Uterus (tissue), 3 donors: ENCODE measurements at regions not wholly inside any gene's neighbourhood (a gene's known extent, or its start where the extent isn't known, plus 50 kb on each side); places are given as distances from the start of the nearest gene placed in this dataset.

Experiments used
- DNase-seq, 2 donors: peaks; one replicate each; pipeline ENCODE4 v3.0.0-alpha.2; 2019 to 2020
- H3K27ac ChIP-seq, 2 donors: fragments of 200-600 bp; sonication (generic); 1 replicate in 1 of 2; 2 replicates in 1 of 2; pipeline ENCODE4 v1.5.1; 2016 to 2018
- H3K27me3 ChIP-seq, 2 donors: fragments of 200-600 bp; sonication (generic); one replicate each; pipeline ENCODE4 v1.5.1; 2018 to 2019; ENCODE audit warnings: control low read depth in 1 of 2
- H3K36me3 ChIP-seq, 2 donors: fragments of 200-600 bp; sonication (generic); one replicate each; pipeline ENCODE4 v1.5.1; 2019; ENCODE audit warnings: control low read depth in 1 of 2
- H3K4me1 ChIP-seq, 2 donors: fragments of 200-600 bp; sonication (generic); one replicate each; pipeline ENCODE4 v1.5.1; 2018 to 2019; ENCODE audit warnings: control low read depth in 1 of 2
- H3K4me3 ChIP-seq, 2 donors: fragments of 200-600 bp; sonication (generic); 1 replicate in 1 of 2; 2 replicates in 1 of 2; pipeline ENCODE4 v1.5.1; 2018 to 2019; ENCODE audit warnings: mild to moderate bottlenecking in 1 of 2
- H3K9me3 ChIP-seq, 2 donors: fragments of 200-600 bp; sonication (generic); one replicate each; pipeline ENCODE4 v1.5.1; 2019; ENCODE audit warnings: control low read depth in 1 of 2
- POLR2A ChIP-seq, 2 donors: fragments of 450-650 bp; IDR thresholded peaks; one replicate each; pipeline ENCODE4 v1.6.1; 2016; ENCODE audit warnings: antibody characterized with exemption in 2 of 2, mild to moderate bottlenecking in 1 of 2, moderate library complexity in 1 of 2
- intact Hi-C: fragments of 100-400 bp; cut with DNase I; formaldehyde crosslinking; loops from one replicate; pipeline ENCODE4 v1.15.1; 2023; ENCODE audit warnings: low total_unique reads
- TF ChIP-seq, protein P1 (sequence below), 4 experiments: fragments of 200-600 bp in 2 of 4; fragments of 450-650 bp in 2 of 4; sonication (generic) in 2 of 4; IDR thresholded peaks; one replicate each; pipeline ENCODE4 v1.5.1; 2016 to 2019; ENCODE audit warnings: antibody characterized with exemption in 4 of 4, mild to moderate bottlenecking in 2 of 4, moderate library complexity in 1 of 4
- donor health status: DM: yes; HTN: yes; CAD: no.

DNA sequence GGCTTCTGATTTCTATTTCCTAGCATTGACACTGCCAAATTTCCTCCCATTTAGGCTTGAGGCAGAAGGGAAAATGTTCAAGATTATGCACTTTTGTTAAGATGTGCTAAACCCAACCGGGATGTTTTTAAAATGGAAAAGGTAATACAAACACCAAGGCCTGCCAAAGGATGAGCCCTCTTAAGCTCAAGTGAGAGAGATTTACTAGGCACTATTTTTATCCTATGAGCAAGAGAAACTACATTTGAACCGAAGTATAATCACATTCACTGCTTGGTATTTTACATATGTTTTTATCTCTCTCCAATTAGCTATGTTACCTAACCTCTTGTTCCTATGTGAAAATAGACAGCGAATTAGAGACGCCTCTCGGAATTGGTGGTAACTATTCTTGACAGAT is 295.8 kb downstream of the GABRB3 start:
- Histone ChIP-seq H3K4me3 (no peak overlapping the region), H3K4me1 (no peaks in the 10 kb centered on the region), H3K9me3 (no peaks in the 10 kb centered on the region), H3K27ac (no peak overlapping the region), H3K27me3 (no peaks in the 10 kb centered on the region), H3K36me3 (no peaks in the 10 kb centered on the region)
- DNase-seq = no peak
- TF ChIP-seq, protein P1, sequence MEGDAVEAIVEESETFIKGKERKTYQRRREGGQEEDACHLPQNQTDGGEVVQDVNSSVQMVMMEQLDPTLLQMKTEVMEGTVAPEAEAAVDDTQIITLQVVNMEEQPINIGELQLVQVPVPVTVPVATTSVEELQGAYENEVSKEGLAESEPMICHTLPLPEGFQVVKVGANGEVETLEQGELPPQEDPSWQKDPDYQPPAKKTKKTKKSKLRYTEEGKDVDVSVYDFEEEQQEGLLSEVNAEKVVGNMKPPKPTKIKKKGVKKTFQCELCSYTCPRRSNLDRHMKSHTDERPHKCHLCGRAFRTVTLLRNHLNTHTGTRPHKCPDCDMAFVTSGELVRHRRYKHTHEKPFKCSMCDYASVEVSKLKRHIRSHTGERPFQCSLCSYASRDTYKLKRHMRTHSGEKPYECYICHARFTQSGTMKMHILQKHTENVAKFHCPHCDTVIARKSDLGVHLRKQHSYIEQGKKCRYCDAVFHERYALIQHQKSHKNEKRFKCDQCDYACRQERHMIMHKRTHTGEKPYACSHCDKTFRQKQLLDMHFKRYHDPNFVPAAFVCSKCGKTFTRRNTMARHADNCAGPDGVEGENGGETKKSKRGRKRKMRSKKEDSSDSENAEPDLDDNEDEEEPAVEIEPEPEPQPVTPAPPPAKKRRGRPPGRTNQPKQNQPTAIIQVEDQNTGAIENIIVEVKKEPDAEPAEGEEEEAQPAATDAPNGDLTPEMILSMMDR (IDR thresholded peaks at IDR 0.05) = no peak
- no peak for TF ChIP-seq POLR2A (IDR thresholded peaks at IDR 0.05)
- intact Hi-C loops = no loop called here

DNA sequence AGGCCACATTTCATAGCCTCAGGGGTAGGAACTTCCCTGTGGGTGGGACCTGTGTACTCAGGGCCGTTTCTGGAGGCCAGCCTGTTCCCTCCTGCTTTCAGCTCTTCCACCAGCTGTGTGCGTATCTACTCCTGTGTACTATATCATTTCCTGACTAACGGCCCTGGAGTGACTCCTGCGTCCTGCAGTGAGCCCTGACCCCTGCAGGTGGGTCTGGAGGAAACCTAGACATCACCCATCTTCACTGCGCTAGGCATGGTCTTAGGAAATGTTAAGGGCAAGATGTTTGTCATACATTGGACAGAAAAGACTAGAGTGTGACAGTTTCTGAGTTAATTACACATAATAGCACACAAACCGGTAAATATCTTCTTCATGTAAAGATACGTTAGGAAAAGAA is 297.3 kb downstream of the GABRB3 start:
- no peak for DNase-seq
- no peak for TF ChIP-seq POLR2A (IDR thresholded peaks at IDR 0.05)
- TF ChIP-seq, protein P1 (IDR thresholded peaks at IDR 0.05) = no peak
- Histone ChIP-seq H3K27ac (no peak overlapping the region), H3K27me3 (no peaks in the 10 kb centered on the region), H3K9me3 (no peaks in the 10 kb centered on the region), H3K36me3 (no peaks in the 10 kb centered on the region), H3K4me3 (no peak overlapping the region), H3K4me1 (no peaks in the 10 kb centered on the region)
- intact Hi-C loops = no loop called here

DNA sequence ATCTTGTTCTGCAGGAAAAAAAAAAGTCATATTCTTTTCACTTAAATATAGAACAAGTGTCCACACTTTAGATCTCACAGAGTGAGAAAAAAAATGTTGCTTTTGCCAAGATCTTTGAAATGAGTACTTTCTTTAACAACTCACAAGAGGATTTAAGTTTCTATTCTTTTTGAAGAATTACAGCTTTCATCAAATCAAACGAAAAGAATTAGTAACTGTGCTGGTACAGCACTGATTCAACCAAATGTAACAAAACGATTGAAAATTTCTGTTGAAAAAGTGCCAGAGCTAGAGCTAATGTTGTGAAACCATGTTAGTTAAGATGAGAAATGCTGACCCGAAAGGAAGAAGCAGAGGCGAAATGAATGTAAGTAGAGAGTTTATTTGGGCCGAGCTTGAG is 300.2 kb downstream of the GABRB3 start:
- DNase-seq = no peak
- no peaks in the 10 kb centered on the region for H3K4me1 ChIP-seq
- TF ChIP-seq, protein P1 (IDR thresholded peaks at IDR 0.05) = no peak
- no peak for TF ChIP-seq POLR2A (IDR thresholded peaks at IDR 0.05)
- no peak overlapping the region for H3K27ac ChIP-seq
- intact Hi-C loops = no loop called here
- H3K9me3 ChIP-seq = no peaks in the 10 kb centered on the region
- H3K36me3 ChIP-seq = no peaks in the 10 kb centered on the region
- H3K27me3 ChIP-seq = no peaks in the 10 kb centered on the region
- H3K4me3 ChIP-seq = no peak overlapping the region

DNA sequence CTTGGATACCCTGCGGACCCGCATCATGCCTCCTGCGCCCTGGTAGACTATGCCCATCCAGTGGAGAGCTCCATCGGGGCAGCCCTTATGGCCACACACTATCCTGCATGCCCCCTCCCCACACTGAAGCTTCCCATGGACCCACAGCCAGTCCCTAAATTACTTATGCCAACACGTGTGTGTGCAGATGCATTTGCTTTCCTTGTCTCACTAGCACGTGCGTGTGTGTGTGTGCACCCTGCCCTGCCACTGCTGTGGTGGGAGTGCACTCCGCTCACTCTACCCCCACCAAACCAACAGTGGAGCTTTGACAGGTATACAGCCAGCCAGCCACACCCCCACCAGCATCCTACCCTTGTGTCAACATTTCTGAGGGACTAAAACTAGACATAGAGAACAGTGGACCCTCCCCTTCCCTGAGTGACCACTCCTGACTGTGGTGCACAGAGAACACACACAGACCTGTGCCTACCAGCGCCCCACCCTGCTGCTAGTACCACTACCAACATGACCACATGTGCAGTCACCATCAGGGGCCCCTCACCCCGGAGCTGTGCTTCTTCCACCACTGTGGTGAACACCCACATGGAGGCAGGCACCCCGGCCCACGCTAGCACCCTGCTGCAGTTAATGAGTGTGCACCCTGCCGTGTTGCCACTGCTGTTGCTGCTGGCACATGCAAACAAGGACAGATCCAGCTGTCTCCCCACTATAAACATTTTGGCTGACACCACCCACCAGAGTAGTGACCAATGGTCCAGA is 310.8 kb downstream of the GABRB3 start:
- no peaks in the 10 kb centered on the region for H3K36me3 ChIP-seq
- no peak overlapping the region for H3K27ac ChIP-seq
- DNase-seq = no peak
- intact Hi-C loops = no loop called here
- H3K4me1 ChIP-seq = no peaks in the 10 kb centered on the region
- H3K27me3 ChIP-seq = no peaks in the 10 kb centered on the region
- no peak overlapping the region for H3K4me3 ChIP-seq
- no peak for TF ChIP-seq POLR2A (IDR thresholded peaks at IDR 0.05)
- TF ChIP-seq, protein P1 (IDR thresholded peaks at IDR 0.05) = no peak
- no peaks in the 10 kb centered on the region for H3K9me3 ChIP-seq

DNA sequence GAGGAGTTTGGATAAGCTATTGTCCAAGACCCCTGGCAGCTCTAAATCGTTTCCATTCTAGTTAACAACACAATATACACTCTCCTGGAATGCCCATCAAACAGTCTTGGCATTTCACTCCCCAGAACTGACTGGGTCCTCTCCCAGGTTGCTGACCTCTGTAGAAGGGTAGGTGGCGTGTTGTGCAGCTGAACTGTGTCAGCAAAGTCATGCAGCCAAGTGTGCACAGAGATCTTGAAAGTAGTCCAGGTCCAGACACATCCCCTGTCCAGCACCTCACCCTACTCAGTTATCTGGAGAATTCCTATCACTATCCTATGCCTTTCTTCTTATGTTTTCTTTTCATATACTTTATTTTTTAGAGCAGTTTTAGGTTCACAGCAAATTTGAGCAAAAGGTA is 312.7 kb downstream of the GABRB3 start:
- intact Hi-C loops = no loop called here
- TF ChIP-seq, protein P1 (IDR thresholded peaks at IDR 0.05) = no peak
- TF ChIP-seq POLR2A (IDR thresholded peaks at IDR 0.05) = no peak
- H3K4me3 ChIP-seq = no peak overlapping the region

More for the DNA sequence above, 312.7 kb downstream of the GABRB3 start:
- Histone ChIP-seq H3K4me1 (no peaks in the 10 kb centered on the region), H3K9me3 (no peaks in the 10 kb centered on the region), H3K27ac (no peak overlapping the region), H3K36me3 (no peaks in the 10 kb centered on the region), H3K27me3 (no peaks in the 10 kb centered on the region)
- DNase-seq = no peak
